H9 (cell line): ENCODE measurements at regions not wholly inside any gene's neighbourhood (a gene's known extent, or its start where the extent isn't known, plus 50 kb on each side); places are given as distances from the start of the nearest gene placed in this dataset.

Experiments used
- DNase-seq: peaks from one replicate; pipeline ENCODE4 v3.0.0-alpha.2; 2017
- H2AFZ ChIP-seq: one replicate; pipeline ENCODE4 v1.6.1; 2013; ENCODE audit warnings: mild to moderate bottlenecking, low read length, control low read depth, moderate library complexity
- H2AK5ac ChIP-seq: 2 replicates; pipeline ENCODE4 v1.6.1; 2013; ENCODE audit warnings: low read length, control low read depth, mixed read lengths; ENCODE audit not compliant: insufficient read length
- H2BK120ac ChIP-seq: one replicate; pipeline ENCODE4 v1.6.1; 2013; ENCODE audit warnings: low read depth, mild to moderate bottlenecking, low read length, control low read depth, inconsistent platforms; ENCODE audit not compliant: poor library complexity, severe bottlenecking
- H2BK12ac ChIP-seq: 2 replicates; pipeline ENCODE4 v1.6.1; 2013; ENCODE audit warnings: low read length, control low read depth, mixed read lengths, low read depth; ENCODE audit not compliant: insufficient read length
- H2BK15ac ChIP-seq: 2 replicates; pipeline ENCODE4 v1.6.1; 2013; ENCODE audit warnings: low read depth, low read length, control low read depth
- H2BK20ac ChIP-seq: one replicate; pipeline ENCODE4 v1.6.1; 2013; ENCODE audit warnings: low read depth, mild to moderate bottlenecking, low read length, control low read depth, inconsistent platforms; ENCODE audit not compliant: poor library complexity, severe bottlenecking
- H2BK5ac ChIP-seq: 2 replicates; pipeline ENCODE4 v1.6.1; 2013; ENCODE audit warnings: low read length, control low read depth, mixed read lengths; ENCODE audit not compliant: insufficient read length
- H3K14ac ChIP-seq: 2 replicates; pipeline ENCODE4 v1.6.1; 2013; ENCODE audit warnings: low read length, control low read depth; ENCODE audit not compliant: insufficient read depth
- H3K18ac ChIP-seq: 2 replicates; pipeline ENCODE4 v1.6.1; 2013; ENCODE audit warnings: low read depth, mild to moderate bottlenecking, mixed read lengths, low read length, control low read depth; ENCODE audit not compliant: insufficient read length
- H3K23ac ChIP-seq: 2 replicates; pipeline ENCODE4 v1.6.1; 2013; ENCODE audit warnings: low read length, control low read depth, mixed read lengths, low read depth; ENCODE audit not compliant: insufficient read length
- H3K23me2 ChIP-seq: 2 replicates; pipeline ENCODE4 v1.6.1; 2013; ENCODE audit warnings: low read depth, mild to moderate bottlenecking, mixed read lengths, low read length, control low read depth; ENCODE audit not compliant: insufficient read length, poor library complexity, severe bottlenecking
- H3K27ac ChIP-seq: 2 replicates; pipeline ENCODE4 v1.5.1; 2013; ENCODE audit warnings: low read length, control low read depth, mixed read lengths, low read depth; ENCODE audit not compliant: insufficient read length
- H3K27me3 ChIP-seq: 2 replicates; pipeline ENCODE4 v1.6.1; 2013; ENCODE audit warnings: low read length, control low read depth, inconsistent platforms; ENCODE audit not compliant: insufficient read depth
- H3K4ac ChIP-seq: 2 replicates; pipeline ENCODE4 v1.6.1; 2013; ENCODE audit warnings: low read depth, mild to moderate bottlenecking, control low read depth, inconsistent platforms, low read length, moderate library complexity
- H3K4me1 ChIP-seq: 2 replicates; pipeline ENCODE4 v1.6.1; 2013; ENCODE audit warnings: low read length, control low read depth, inconsistent platforms; ENCODE audit not compliant: insufficient read depth
- H3K4me2 ChIP-seq: 2 replicates; pipeline ENCODE4 v1.6.1; 2013; ENCODE audit warnings: low read length, control low read depth, mixed read lengths; ENCODE audit not compliant: insufficient read length, insufficient read depth
- H3K56ac ChIP-seq: 2 replicates; pipeline ENCODE4 v1.6.1; 2013; ENCODE audit warnings: low read depth, mild to moderate bottlenecking, mixed read lengths, low read length, control low read depth; ENCODE audit not compliant: insufficient read length
- H3K79me1 ChIP-seq: 2 replicates; pipeline ENCODE4 v1.6.1; 2013; ENCODE audit warnings: low read depth, mild to moderate bottlenecking, moderate library complexity, low read length, control low read depth, inconsistent platforms; ENCODE audit not compliant: insufficient read depth, poor library complexity, severe bottlenecking
- H3K79me2 ChIP-seq: 2 replicates; pipeline ENCODE4 v1.6.1; 2013; ENCODE audit warnings: low read length, control low read depth, inconsistent platforms; ENCODE audit not compliant: insufficient read depth
- H3K9ac ChIP-seq: 2 replicates; pipeline ENCODE4 v1.6.1; 2013; ENCODE audit warnings: low read length, control low read depth, mixed read lengths; ENCODE audit not compliant: insufficient read length; ENCODE audit errors: extremely low read depth
- H3K9me3 ChIP-seq: one replicate; pipeline ENCODE4 v1.6.1; 2013; ENCODE audit warnings: low read depth, low read length, inconsistent platforms; ENCODE audit not compliant: control insufficient read depth
- H3T11ph ChIP-seq: one replicate; pipeline ENCODE4 v1.6.1; 2013; ENCODE audit warnings: mild to moderate bottlenecking, low read length, control low read depth, inconsistent platforms
- H4K20me1 ChIP-seq: one replicate; pipeline ENCODE4 v1.6.1; 2013; ENCODE audit not compliant: control insufficient read depth, insufficient read length, insufficient read depth
- H4K5ac ChIP-seq: 2 replicates; pipeline ENCODE4 v1.6.1; 2013; ENCODE audit warnings: low read depth, mild to moderate bottlenecking, mixed read lengths, low read length, control low read depth; ENCODE audit not compliant: insufficient read length
- H4K8ac ChIP-seq: replicated peaks from 2 replicates; pipeline ENCODE4 v1.6.1; 2013; ENCODE audit warnings: low read length, control low read depth, mixed read lengths, low read depth; ENCODE audit not compliant: insufficient read length
- H4K91ac ChIP-seq: 2 replicates; pipeline ENCODE4 v1.6.1; 2013; ENCODE audit warnings: low read depth, mild to moderate bottlenecking, moderate library complexity, mixed read lengths, low read length, control low read depth; ENCODE audit not compliant: insufficient read length
- H3K27ac Mint-ChIP-seq, 3 experiments: 2 replicates in 2 of 3; 3 replicates in 1 of 3; pipeline ENCODE4 v1.8.0; 2020 to 2021; ENCODE audit warnings: mixed read lengths in 3 of 3, mild to moderate bottlenecking in 1 of 3, moderate library complexity in 1 of 3
- H3K27me3 Mint-ChIP-seq: 2 replicates; pipeline ENCODE4 v1.8.0; 2021; ENCODE audit warnings: low read depth, mild to moderate bottlenecking, moderate library complexity, mixed read lengths
- H3K36me3 Mint-ChIP-seq, 3 experiments: 2 replicates in 2 of 3; 3 replicates in 1 of 3; pipeline ENCODE4 v1.8.0; 2020 to 2021; ENCODE audit warnings: low read depth in 3 of 3, mixed read lengths in 3 of 3; ENCODE audit not compliant: insufficient read depth in 1 of 3
- H3K4me1 Mint-ChIP-seq, 2 experiments: 2 replicates each; pipeline ENCODE4 v1.8.0; 2020; ENCODE audit warnings: mixed read lengths in 2 of 2
- H3K4me3 Mint-ChIP-seq, 2 experiments: 2 replicates in 1 of 2; 3 replicates in 1 of 2; pipeline ENCODE4 v1.8.0; 2020 to 2021; ENCODE audit warnings: mild to moderate bottlenecking in 2 of 2, mixed read lengths in 2 of 2, moderate library complexity in 1 of 2
- H3K9me3 Mint-ChIP-seq, 2 experiments: 2 replicates in 1 of 2; 3 replicates in 1 of 2; pipeline ENCODE4 v1.8.0; 2020; ENCODE audit warnings: mild to moderate bottlenecking in 2 of 2, mixed read lengths in 2 of 2, moderate library complexity in 1 of 2
- WGBS: extraction: QIAGEN DNeasy Blood & Tissue Kit; methylation state at CpG from one replicate; pipeline ENCODE4 v1.1.7; 2013; ENCODE audit warnings: missing lambda C conversion rate, low lambda C conversion rate, mixed read lengths; ENCODE audit not compliant: insufficient read length; ENCODE audit errors: extremely low coverage; 5-methylcytosine and 5-hydroxymethylcytosine counted together
- TF ChIP-seq, protein P1 (sequence below): fragments of 200-600 bp; sonication (generic); conservative IDR thresholded peaks from 3 replicates; pipeline ENCODE4 v1.8.0; 2021; ENCODE audit warnings: antibody characterized with exemption, mild to moderate bottlenecking

DNA sequence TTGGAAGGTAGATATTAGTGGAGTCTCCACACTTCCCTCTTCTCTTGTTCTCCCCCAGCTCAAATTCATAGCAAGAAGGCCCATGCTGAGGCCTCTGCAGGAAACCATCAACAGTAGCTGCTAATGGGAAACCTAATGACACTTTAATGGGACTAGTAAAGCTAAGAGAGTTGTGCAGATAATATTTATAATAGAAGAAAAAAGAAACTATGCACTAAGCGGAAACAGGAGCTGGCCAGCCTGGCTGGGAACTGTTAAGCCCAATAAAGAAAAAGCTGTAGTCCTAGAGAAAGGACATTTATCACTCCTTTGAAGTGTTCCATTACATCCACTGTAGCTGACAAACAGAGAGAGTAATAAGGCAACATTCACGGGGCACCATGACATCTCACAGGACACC lies 229.6 kb downstream of the IGSF11 start:
- Histone ChIP-seq H3K23me2 (no peaks in the 10 kb centered on the region), H3K79me1 (no peaks in the 10 kb centered on the region), H2BK20ac (no peak overlapping the region), H2AFZ (no peak overlapping the region), H4K91ac (no peak overlapping the region), H3T11ph (no peak overlapping the region), H2AK5ac (no peak overlapping the region), H4K20me1 (no peaks in the 10 kb centered on the region), H3K18ac (no peak overlapping the region), H3K4me2 (no peak overlapping the region), H2BK5ac (no peak overlapping the region), H2BK15ac (no peak overlapping the region), H3K27me3 (no peaks in the 10 kb centered on the region), H4K5ac (no peak overlapping the region), H3K23ac (no peak overlapping the region), H3K4me1 (no peaks in the 10 kb centered on the region), H2BK12ac (no peak overlapping the region), H3K14ac (no peak overlapping the region), H3K9me3 (no peaks in the 10 kb centered on the region), H2BK120ac (no peak overlapping the region), H3K27ac (no peak overlapping the region), H3K4ac (no peak overlapping the region), H4K8ac (no peak overlapping the region), H3K9ac (no peak overlapping the region), H3K79me2 (no peaks in the 10 kb centered on the region), H3K56ac (no peak overlapping the region)
- no CpG with 5 or more reads among the region's 2 CpGs for WGBS
- H3K27me3 Mint-ChIP-seq: no peaks in the 10 kb centered on the region
- H3K4me1 Mint-ChIP-seq: peaks cover 6 to 9% of the 10 kb centered on the region in 2 experiments; a peak in 3 of 4 replicates
- DNase-seq: no peak
- peaks cover 0 to 8% (median 0%) of the 10 kb centered on the region in 3 experiments; a peak in 3 of 7 replicates for H3K36me3 Mint-ChIP-seq
- peaks cover 3 to 9% of the 10 kb centered on the region in 2 experiments; a peak in 3 of 5 replicates for H3K9me3 Mint-ChIP-seq
- TF ChIP-seq, protein P1, sequence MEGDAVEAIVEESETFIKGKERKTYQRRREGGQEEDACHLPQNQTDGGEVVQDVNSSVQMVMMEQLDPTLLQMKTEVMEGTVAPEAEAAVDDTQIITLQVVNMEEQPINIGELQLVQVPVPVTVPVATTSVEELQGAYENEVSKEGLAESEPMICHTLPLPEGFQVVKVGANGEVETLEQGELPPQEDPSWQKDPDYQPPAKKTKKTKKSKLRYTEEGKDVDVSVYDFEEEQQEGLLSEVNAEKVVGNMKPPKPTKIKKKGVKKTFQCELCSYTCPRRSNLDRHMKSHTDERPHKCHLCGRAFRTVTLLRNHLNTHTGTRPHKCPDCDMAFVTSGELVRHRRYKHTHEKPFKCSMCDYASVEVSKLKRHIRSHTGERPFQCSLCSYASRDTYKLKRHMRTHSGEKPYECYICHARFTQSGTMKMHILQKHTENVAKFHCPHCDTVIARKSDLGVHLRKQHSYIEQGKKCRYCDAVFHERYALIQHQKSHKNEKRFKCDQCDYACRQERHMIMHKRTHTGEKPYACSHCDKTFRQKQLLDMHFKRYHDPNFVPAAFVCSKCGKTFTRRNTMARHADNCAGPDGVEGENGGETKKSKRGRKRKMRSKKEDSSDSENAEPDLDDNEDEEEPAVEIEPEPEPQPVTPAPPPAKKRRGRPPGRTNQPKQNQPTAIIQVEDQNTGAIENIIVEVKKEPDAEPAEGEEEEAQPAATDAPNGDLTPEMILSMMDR: no peak
- H3K27ac Mint-ChIP-seq: no peak overlapping the region; a peak in 1 of 7 replicates
- no peak overlapping the region for H3K4me3 Mint-ChIP-seq
